ENCODE measurements at regions not wholly inside any gene's neighbourhood (a gene's known extent, or its start where the extent isn't known, plus 50 kb on each side); places are given as distances from the start of the nearest gene placed in this dataset.

DNA sequence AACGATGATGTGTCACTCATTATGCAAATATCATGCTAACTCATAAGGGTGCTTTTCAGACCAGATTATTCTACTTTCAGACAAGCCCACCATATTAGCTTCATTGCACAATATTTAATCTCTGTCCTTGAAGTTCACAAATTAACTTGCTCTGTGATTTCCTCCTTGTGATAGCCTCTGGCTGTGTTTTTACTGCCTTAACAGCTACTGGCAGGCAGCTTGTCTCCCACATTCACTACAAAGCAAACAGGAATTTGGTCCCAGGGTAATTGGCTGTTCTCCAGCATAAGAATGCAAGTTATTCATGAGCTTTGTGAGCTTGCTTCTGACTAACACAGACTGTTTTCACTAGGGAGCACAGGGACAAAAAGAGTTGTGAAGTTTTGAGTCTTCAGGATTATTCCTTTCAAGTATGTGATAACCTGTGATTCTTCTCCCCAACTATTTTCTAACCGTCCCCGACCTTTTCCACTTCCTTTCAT, 87.9 kb upstream of the HMCN1 start:
- TF ChIP-seq ESRRG (CRISPR knock-in tag; IDR thresholded peaks at IDR 0.05) (no peak), TOX (CRISPR knock-in tag; IDR thresholded peaks at IDR 0.05; ENCODE audit: borderline replicate concordance) (peak; percentile 51; the same call in 1 of the 2 replicates)
- peak; percentile 97 for ATAC-seq

DNA sequence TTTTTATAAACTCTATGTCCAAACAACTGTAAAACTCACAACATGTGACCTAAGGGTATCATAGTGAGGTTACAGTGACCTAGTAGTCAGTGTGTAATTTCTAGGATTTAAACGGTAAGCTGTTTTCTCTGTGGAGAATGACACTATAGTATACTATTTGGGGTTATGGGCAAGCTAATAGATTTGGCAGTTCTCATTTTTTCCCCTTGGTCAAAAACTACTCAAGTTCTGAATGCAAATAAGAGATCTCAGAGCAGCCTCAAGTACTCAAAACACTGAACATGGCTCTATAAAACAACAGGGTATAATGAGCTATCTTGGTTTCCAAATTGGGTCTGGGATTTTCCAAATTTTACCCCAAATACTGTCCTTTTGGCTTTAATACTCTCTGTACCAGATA, 88.5 kb upstream of the HMCN1 start:
- TF ChIP-seq RARB (CRISPR knock-in tag; IDR thresholded peaks at IDR 0.05) (no peak), ISL1 (CRISPR knock-in tag; IDR thresholded peaks at IDR 0.05) (no peak), ZFP3 (CRISPR knock-in tag; IDR thresholded peaks at IDR 0.05) (no peak), ZNF8 (CRISPR knock-in tag; IDR thresholded peaks at IDR 0.05) (no peak), TOX (CRISPR knock-in tag; IDR thresholded peaks at IDR 0.05; ENCODE audit: borderline replicate concordance) (no peak), ZNF70 (CRISPR knock-in tag; IDR thresholded peaks at IDR 0.05) (no peak), SNAI2 (CRISPR knock-in tag; IDR thresholded peaks at IDR 0.05) (no peak), GLIS3 (CRISPR knock-in tag; IDR thresholded peaks at IDR 0.05) (no peak), OSR1 (CRISPR knock-in tag; IDR thresholded peaks at IDR 0.05) (no peak), ZNF565 (CRISPR knock-in tag; conservative IDR thresholded peaks at IDR 0.05; ENCODE audit: low read depth) (no peak), TCF4 (CRISPR knock-in tag; IDR thresholded peaks at IDR 0.05; ENCODE audit: borderline replicate concordance) (no peak), ZFP30 (CRISPR knock-in tag; IDR thresholded peaks at IDR 0.05) (no peak), ZC3H10 (CRISPR knock-in tag; IDR thresholded peaks at IDR 0.05) (no peak), PPARA (CRISPR knock-in tag; IDR thresholded peaks at IDR 0.05; ENCODE audit: borderline replicate concordance) (no peak), ESRRG (CRISPR knock-in tag; IDR thresholded peaks at IDR 0.05) (no peak), CSDC2 (CRISPR knock-in tag; IDR thresholded peaks at IDR 0.05) (no peak), ARNTL (CRISPR knock-in tag; IDR thresholded peaks at IDR 0.05; ENCODE audit: borderline replicate concordance, low read depth) (no peak)
- TF ChIP-seq, protein P1, sequence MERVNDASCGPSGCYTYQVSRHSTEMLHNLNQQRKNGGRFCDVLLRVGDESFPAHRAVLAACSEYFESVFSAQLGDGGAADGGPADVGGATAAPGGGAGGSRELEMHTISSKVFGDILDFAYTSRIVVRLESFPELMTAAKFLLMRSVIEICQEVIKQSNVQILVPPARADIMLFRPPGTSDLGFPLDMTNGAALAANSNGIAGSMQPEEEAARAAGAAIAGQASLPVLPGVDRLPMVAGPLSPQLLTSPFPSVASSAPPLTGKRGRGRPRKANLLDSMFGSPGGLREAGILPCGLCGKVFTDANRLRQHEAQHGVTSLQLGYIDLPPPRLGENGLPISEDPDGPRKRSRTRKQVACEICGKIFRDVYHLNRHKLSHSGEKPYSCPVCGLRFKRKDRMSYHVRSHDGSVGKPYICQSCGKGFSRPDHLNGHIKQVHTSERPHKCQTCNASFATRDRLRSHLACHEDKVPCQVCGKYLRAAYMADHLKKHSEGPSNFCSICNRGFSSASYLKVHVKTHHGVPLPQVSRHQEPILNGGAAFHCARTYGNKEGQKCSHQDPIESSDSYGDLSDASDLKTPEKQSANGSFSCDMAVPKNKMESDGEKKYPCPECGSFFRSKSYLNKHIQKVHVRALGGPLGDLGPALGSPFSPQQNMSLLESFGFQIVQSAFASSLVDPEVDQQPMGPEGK (CRISPR knock-in tag; IDR thresholded peaks at IDR 0.05; ENCODE audit: borderline replicate concordance) = no peak
- TF ChIP-seq, protein P2, sequence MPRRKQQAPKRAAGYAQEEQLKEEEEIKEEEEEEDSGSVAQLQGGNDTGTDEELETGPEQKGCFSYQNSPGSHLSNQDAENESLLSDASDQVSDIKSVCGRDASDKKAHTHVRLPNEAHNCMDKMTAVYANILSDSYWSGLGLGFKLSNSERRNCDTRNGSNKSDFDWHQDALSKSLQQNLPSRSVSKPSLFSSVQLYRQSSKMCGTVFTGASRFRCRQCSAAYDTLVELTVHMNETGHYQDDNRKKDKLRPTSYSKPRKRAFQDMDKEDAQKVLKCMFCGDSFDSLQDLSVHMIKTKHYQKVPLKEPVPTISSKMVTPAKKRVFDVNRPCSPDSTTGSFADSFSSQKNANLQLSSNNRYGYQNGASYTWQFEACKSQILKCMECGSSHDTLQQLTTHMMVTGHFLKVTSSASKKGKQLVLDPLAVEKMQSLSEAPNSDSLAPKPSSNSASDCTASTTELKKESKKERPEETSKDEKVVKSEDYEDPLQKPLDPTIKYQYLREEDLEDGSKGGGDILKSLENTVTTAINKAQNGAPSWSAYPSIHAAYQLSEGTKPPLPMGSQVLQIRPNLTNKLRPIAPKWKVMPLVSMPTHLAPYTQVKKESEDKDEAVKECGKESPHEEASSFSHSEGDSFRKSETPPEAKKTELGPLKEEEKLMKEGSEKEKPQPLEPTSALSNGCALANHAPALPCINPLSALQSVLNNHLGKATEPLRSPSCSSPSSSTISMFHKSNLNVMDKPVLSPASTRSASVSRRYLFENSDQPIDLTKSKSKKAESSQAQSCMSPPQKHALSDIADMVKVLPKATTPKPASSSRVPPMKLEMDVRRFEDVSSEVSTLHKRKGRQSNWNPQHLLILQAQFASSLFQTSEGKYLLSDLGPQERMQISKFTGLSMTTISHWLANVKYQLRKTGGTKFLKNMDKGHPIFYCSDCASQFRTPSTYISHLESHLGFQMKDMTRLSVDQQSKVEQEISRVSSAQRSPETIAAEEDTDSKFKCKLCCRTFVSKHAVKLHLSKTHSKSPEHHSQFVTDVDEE (CRISPR knock-in tag; IDR thresholded peaks at IDR 0.05) = no peak
- peak; percentile 28 for ATAC-seq

DNA sequence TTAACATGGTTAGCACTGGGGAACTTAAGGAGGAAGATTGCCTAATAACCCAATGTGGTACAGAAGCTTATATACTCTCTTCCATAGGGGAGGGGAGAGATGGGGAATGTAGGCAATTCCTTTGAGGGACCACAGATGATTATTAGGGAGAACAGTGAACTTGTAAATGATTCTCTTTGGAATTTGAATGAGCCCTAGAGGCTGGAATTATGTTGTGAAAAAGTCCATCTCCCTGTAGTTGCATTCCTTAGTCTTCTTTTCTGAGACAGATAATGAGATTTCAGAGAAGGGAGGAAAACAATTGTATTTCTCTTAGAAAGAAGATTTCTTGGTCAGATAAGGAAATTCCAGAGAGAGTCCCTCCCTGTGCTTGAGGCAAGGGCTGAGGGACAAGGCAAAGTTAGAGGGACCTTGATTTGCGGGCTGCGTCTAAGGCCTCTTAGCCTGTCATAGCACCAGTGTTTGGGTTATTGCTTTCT, 89.0 kb upstream of the HMCN1 start:
- peak; percentile 51 for ATAC-seq
- TF ChIP-seq RARB (CRISPR knock-in tag; IDR thresholded peaks at IDR 0.05) = no peak
- TF ChIP-seq, protein P1 (CRISPR knock-in tag; IDR thresholded peaks at IDR 0.05; ENCODE audit: borderline replicate concordance) = 0 out of 2 replicates have a peak, but pooled peaks have one; percentile 5

DNA sequence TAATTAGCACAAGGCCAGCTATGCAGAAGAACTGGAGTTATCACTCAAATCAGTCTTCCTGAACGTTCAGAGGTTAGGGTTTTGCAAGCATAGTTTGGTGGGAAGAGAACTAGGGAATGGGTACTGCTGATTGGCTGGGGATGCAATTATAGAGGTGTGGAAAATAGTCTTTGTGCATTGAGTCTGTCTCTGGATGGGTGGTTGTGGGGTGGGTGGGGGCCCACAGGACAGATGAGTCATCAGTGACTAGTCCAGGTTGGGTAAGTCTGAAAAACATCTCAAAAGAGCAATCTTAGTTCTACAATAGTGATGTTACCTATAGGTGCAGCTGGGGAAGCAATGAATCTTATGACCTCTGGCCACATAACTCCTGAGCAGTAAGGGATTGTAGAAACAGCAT, 89.7 kb upstream of the HMCN1 start:
- ATAC-seq = no peak
- TF ChIP-seq ZC3H10 (CRISPR knock-in tag; IDR thresholded peaks at IDR 0.05) (no peak), ARNTL (CRISPR knock-in tag; IDR thresholded peaks at IDR 0.05; ENCODE audit: borderline replicate concordance, low read depth) (no peak), TCF4 (CRISPR knock-in tag; IDR thresholded peaks at IDR 0.05; ENCODE audit: borderline replicate concordance) (no peak), BACH2 (CRISPR knock-in tag; IDR thresholded peaks at IDR 0.05; ENCODE audit: borderline replicate concordance) (no peak), ZFP3 (CRISPR knock-in tag; IDR thresholded peaks at IDR 0.05) (no peak), RARB (CRISPR knock-in tag; IDR thresholded peaks at IDR 0.05) (no peak), ESRRG (CRISPR knock-in tag; IDR thresholded peaks at IDR 0.05) (no peak), SNAI2 (CRISPR knock-in tag; IDR thresholded peaks at IDR 0.05) (no peak)

DNA sequence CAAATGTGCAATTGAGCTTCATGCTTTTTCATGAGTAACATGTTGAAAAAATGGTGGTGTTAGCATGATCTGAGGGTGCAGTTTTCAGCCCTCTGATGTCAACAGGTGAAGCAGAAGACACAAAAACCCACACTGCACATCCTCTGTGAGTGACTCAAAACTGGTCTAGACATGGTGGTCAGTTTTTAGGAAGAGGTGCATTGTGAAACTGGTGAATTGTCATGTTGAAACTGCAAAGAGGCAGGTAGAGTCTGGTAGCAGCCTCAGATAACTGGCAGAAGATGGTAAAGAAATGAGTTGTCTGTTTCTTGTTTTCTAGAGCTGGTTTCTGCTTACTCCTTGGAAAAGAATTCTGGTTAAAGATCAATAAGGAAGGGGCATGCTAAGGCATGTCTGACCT, 97.3 kb upstream of the HMCN1 start:
- no peak for ATAC-seq
- TF ChIP-seq, protein P3, sequence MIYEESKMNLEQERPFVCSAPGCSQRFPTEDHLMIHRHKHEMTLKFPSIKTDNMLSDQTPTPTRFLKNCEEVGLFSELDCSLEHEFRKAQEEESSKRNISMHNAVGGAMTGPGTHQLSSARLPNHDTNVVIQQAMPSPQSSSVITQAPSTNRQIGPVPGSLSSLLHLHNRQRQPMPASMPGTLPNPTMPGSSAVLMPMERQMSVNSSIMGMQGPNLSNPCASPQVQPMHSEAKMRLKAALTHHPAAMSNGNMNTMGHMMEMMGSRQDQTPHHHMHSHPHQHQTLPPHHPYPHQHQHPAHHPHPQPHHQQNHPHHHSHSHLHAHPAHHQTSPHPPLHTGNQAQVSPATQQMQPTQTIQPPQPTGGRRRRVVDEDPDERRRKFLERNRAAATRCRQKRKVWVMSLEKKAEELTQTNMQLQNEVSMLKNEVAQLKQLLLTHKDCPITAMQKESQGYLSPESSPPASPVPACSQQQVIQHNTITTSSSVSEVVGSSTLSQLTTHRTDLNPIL (CRISPR knock-in tag; IDR thresholded peaks at IDR 0.05; ENCODE audit: low read depth) = no peak
- TF ChIP-seq BACH2 (CRISPR knock-in tag; IDR thresholded peaks at IDR 0.05; ENCODE audit: borderline replicate concordance) = no peak
- TF ChIP-seq, protein P4, sequence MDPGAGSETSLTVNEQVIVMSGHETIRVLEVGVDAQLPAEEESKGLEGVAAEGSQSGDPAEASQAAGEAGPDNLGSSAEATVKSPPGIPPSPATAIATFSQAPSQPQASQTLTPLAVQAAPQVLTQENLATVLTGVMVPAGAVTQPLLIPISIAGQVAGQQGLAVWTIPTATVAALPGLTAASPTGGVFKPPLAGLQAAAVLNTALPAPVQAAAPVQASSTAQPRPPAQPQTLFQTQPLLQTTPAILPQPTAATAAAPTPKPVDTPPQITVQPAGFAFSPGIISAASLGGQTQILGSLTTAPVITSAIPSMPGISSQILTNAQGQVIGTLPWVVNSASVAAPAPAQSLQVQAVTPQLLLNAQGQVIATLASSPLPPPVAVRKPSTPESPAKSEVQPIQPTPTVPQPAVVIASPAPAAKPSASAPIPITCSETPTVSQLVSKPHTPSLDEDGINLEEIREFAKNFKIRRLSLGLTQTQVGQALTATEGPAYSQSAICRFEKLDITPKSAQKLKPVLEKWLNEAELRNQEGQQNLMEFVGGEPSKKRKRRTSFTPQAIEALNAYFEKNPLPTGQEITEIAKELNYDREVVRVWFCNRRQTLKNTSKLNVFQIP (CRISPR knock-in tag; IDR thresholded peaks at IDR 0.05; ENCODE audit: borderline replicate concordance, low read depth) = no peak
- no peak for TF ChIP-seq ZFP3 (CRISPR knock-in tag; IDR thresholded peaks at IDR 0.05)
- TF ChIP-seq, protein P2 (CRISPR knock-in tag; IDR thresholded peaks at IDR 0.05) = no peak
- TF ChIP-seq SNAI2 (CRISPR knock-in tag; IDR thresholded peaks at IDR 0.05) = no peak

Measured in SK-N-SH treated with all-trans-retinoic acid at 6 μM for 48 hours (cell line).